ENCODE measurements at regions not wholly inside any gene's neighbourhood (a gene's known extent, or its start where the extent isn't known, plus 50 kb on each side); places are given as distances from the start of the nearest gene placed in this dataset.

DNA sequence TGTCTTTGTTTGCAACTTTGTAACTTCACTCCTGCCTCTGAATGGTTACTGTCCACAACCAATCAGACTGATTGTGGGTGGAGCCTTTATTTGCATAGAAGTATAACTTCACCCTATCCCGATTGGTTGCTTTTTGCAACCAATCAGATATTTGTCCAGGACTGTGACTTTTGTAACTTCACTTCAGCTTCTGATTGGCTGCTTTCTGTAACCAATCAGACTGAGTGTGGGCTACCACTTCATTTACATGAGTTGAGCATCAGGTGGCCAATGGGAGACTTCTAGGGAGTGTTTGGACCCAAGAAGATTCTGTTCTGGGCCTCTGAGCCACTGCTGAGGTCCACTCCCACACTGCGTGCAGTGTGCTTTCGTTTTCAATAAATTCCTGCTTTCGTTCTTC, 1810.7 kb upstream of the CDH6 start:
- DNase-seq (ENCODE audit: low read depth), result no peak
- no peak overlapping the region for H3K4me3 ChIP-seq (replicated peaks; ENCODE audit: low read depth, low read length)
- no peak for TF ChIP-seq CTCF (IDR thresholded peaks at IDR 0.05; ENCODE audit: low read length, missing control alignments)

- no peak overlapping the region for H3K4me3 ChIP-seq (replicated peaks; ENCODE audit: low read depth, low read length)
- no peak for DNase-seq (ENCODE audit: low read depth)
- TF ChIP-seq CTCF (IDR thresholded peaks at IDR 0.05; ENCODE audit: low read length, missing control alignments), result no peak
Observed at GRCh38 chr5:29380029-29380428, 1813.5 kb upstream of the CDH6 start.

GRCh38 chr5:29379619-29380018, 1813.9 kb upstream of the CDH6 start:
- no peak for DNase-seq (ENCODE audit: low read depth)
- TF ChIP-seq CTCF (IDR thresholded peaks at IDR 0.05; ENCODE audit: low read length, missing control alignments), result no peak

GRCh38 chr5:29378104-29378503, 1815.4 kb upstream of the CDH6 start:
- no peak for TF ChIP-seq CTCF (IDR thresholded peaks at IDR 0.05; ENCODE audit: low read length, missing control alignments)
- DNase-seq (ENCODE audit: low read depth), result no peak
- H3K4me3 ChIP-seq (replicated peaks; ENCODE audit: low read depth, low read length), result no peak overlapping the region

More at GRCh38 chr5:29379619-29380018, 1813.9 kb upstream of the CDH6 start:
- H3K4me3 ChIP-seq (replicated peaks; ENCODE audit: low read depth, low read length), result no peak overlapping the region

- DNase-seq (ENCODE audit: low read depth), result no peak
- no peak overlapping the region for H3K4me3 ChIP-seq (replicated peaks; ENCODE audit: low read depth, low read length)
- no peak for TF ChIP-seq CTCF (IDR thresholded peaks at IDR 0.05; ENCODE audit: low read length, missing control alignments)
Observed at GRCh38 chr5:29370248-29370647, 1823.2 kb upstream of the CDH6 start.

DNA sequence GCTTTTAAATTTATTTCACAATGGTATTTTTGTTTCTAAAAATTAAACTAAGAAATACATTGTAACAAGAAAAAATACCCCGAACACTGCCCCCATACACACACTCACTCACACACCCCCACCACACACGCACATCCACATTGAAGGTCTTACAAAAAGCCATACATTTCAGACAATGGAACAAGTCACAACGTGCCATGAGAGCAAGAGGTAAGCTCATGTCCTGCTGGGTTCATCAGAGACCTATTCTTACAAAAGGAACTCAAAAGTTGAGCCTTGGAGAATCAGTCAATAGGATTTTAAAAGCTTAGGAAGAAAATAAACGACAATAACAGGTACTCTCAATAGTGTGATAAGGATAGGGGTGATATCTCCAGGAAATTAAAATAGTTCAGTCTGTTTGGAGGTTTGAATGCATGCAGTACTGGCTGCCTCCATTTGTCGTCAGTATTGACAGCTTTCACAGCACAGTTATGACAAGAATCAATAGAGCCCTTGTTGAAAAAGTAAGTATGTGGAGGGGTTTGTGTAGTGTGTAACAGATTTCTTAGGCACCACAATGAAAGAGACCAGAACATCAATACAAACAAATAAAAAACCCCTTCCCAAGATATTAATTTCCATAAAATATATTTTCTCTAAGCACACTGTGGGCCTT, 1826.2 kb upstream of the CDH6 start:
- DNase-seq (ENCODE audit: low read depth), result no peak
- no peak for TF ChIP-seq CTCF (IDR thresholded peaks at IDR 0.05; ENCODE audit: low read length, missing control alignments)
- H3K4me3 ChIP-seq (replicated peaks; ENCODE audit: low read depth, low read length), result no peak overlapping the region

- no peak for TF ChIP-seq CTCF (IDR thresholded peaks at IDR 0.05; ENCODE audit: low read length, missing control alignments)
- H3K4me3 ChIP-seq (replicated peaks; ENCODE audit: low read depth, low read length), result no peak overlapping the region
- DNase-seq (ENCODE audit: low read depth), result no peak
Observed at GRCh38 chr5:29351170-29351569, 1842.3 kb upstream of the CDH6 start.

Measured in fibroblast of pulmonary artery (primary cell).